ENCODE measurements at regions not wholly inside any gene's neighbourhood (a gene's known extent, or its start where the extent isn't known, plus 50 kb on each side); places are given as distances from the start of the nearest gene placed in this dataset.
"Not testable (repeated sequence)": the region's sequence is repeated elsewhere in the genome, so short reads cannot be mapped to it uniquely, and the experiment has no call there.

GRCh38 chr14:61611880-61612630 lies 83.3 kb upstream of the HIF1A start:
- H3K27ac ChIP-seq (ENCODE audit: low read depth in 2 of 2, low read length in 1 of 2) = no peak overlapping the region
- H3K27me3 ChIP-seq (ENCODE audit: control insufficient read depth in 1 of 2, insufficient read depth in 2 of 2, low read length in 2 of 2) = no peaks in the 10 kb centered on the region
- no peaks in the 10 kb centered on the region for H3K36me3 ChIP-seq (ENCODE audit: control insufficient read depth in 2 of 2, insufficient read depth in 2 of 2, low read length in 1 of 2)
- H3K9me3 ChIP-seq (ENCODE audit: control insufficient read depth in 2 of 2, insufficient read depth in 1 of 2, low read depth in 1 of 2, low read length in 1 of 2) = no peaks in the 10 kb centered on the region
- 84 to 95% methylated on average over 2 of the region's 2 CpGs for WGBS, 2 donors
- peaks cover 0 to 5% of the 10 kb centered on the region in 2 donors for H3K4me1 ChIP-seq (ENCODE audit: control insufficient read depth in 2 of 2, insufficient read depth in 2 of 2, low read length in 1 of 2)
- H3K4me3 ChIP-seq (ENCODE audit: low read depth in 1 of 2, low read length in 2 of 2) = no peak overlapping the region

- not testable (repeated sequence) for H3K36me3 ChIP-seq (ENCODE audit: control insufficient read depth in 2 of 2, insufficient read depth in 2 of 2, low read length in 1 of 2); H3K27me3 ChIP-seq (ENCODE audit: control insufficient read depth in 1 of 2, insufficient read depth in 2 of 2, low read length in 2 of 2); H3K9me3 ChIP-seq (ENCODE audit: control insufficient read depth in 2 of 2, insufficient read depth in 1 of 2, low read depth in 1 of 2, low read length in 1 of 2); H3K4me1 ChIP-seq (ENCODE audit: control insufficient read depth in 2 of 2, insufficient read depth in 2 of 2, low read length in 1 of 2); H3K4me3 ChIP-seq (ENCODE audit: low read depth in 1 of 2, low read length in 2 of 2); H3K27ac ChIP-seq (ENCODE audit: low read depth in 2 of 2, low read length in 1 of 2)
- 93 to 95% methylated on average over 4 of the region's 4 CpGs for WGBS, 2 donors
Observed at GRCh38 chr14:61613006-61613405, 82.3 kb upstream of the HIF1A start.

- Histone ChIP-seq H3K4me3 (ENCODE audit: low read depth in 1 of 2, low read length in 2 of 2) (no peak overlapping the region), H3K27me3 (ENCODE audit: control insufficient read depth in 1 of 2, insufficient read depth in 2 of 2, low read length in 2 of 2) (no peaks in the 10 kb centered on the region), H3K36me3 (ENCODE audit: control insufficient read depth in 2 of 2, insufficient read depth in 2 of 2, low read length in 1 of 2) (no peaks in the 10 kb centered on the region), H3K9me3 (ENCODE audit: control insufficient read depth in 2 of 2, insufficient read depth in 1 of 2, low read depth in 1 of 2, low read length in 1 of 2) (no peaks in the 10 kb centered on the region), H3K27ac (ENCODE audit: low read depth in 2 of 2, low read length in 1 of 2) (no peak overlapping the region), H3K4me1 (ENCODE audit: control insufficient read depth in 2 of 2, insufficient read depth in 2 of 2, low read length in 1 of 2) (peaks cover 0 to 2% of the 10 kb centered on the region in 2 donors)
- 97 to 98% methylated on average over 13 of the region's 13 CpGs for WGBS, 2 donors
Observed at GRCh38 chr14:61614693-61615092, 80.6 kb upstream of the HIF1A start.

GRCh38 chr14:61615743-61616523 lies 79.4 kb upstream of the HIF1A start:
- H3K4me1 ChIP-seq (ENCODE audit: control insufficient read depth in 2 of 2, insufficient read depth in 2 of 2, low read length in 1 of 2) = peaks cover 0 to 2% of the 10 kb centered on the region in 2 donors
- no peaks in the 10 kb centered on the region for H3K9me3 ChIP-seq (ENCODE audit: control insufficient read depth in 2 of 2, insufficient read depth in 1 of 2, low read depth in 1 of 2, low read length in 1 of 2)
- H3K36me3 ChIP-seq (ENCODE audit: control insufficient read depth in 2 of 2, insufficient read depth in 2 of 2, low read length in 1 of 2) = no peaks in the 10 kb centered on the region
- no peaks in the 10 kb centered on the region for H3K27me3 ChIP-seq (ENCODE audit: control insufficient read depth in 1 of 2, insufficient read depth in 2 of 2, low read length in 2 of 2)
- WGBS, 2 donors = 71 to 76% methylated on average over 11 of the region's 11 CpGs
- H3K4me3 ChIP-seq (ENCODE audit: low read depth in 1 of 2, low read length in 2 of 2) = no peak overlapping the region
- no peak overlapping the region for H3K27ac ChIP-seq (ENCODE audit: low read depth in 2 of 2, low read length in 1 of 2)

- 64 to 73% methylated on average over 4 of the region's 4 CpGs for WGBS, 2 donors
- Histone ChIP-seq H3K27ac (ENCODE audit: low read depth in 2 of 2, low read length in 1 of 2) (no peak overlapping the region), H3K9me3 (ENCODE audit: control insufficient read depth in 2 of 2, insufficient read depth in 1 of 2, low read depth in 1 of 2, low read length in 1 of 2) (no peaks in the 10 kb centered on the region), H3K36me3 (ENCODE audit: control insufficient read depth in 2 of 2, insufficient read depth in 2 of 2, low read length in 1 of 2) (no peaks in the 10 kb centered on the region), H3K4me3 (ENCODE audit: low read depth in 1 of 2, low read length in 2 of 2) (no peak overlapping the region), H3K4me1 (ENCODE audit: control insufficient read depth in 2 of 2, insufficient read depth in 2 of 2, low read length in 1 of 2) (peaks cover 0 to 2% of the 10 kb centered on the region in 2 donors), H3K27me3 (ENCODE audit: control insufficient read depth in 1 of 2, insufficient read depth in 2 of 2, low read length in 2 of 2) (no peaks in the 10 kb centered on the region)
Observed at GRCh38 chr14:61616524-61617185, 78.7 kb upstream of the HIF1A start.

- no peaks in the 10 kb centered on the region for H3K36me3 ChIP-seq (ENCODE audit: control insufficient read depth in 2 of 2, insufficient read depth in 2 of 2, low read length in 1 of 2)
- 80% methylated on average over 5 of the region's 5 CpGs for WGBS, 2 donors
Observed at GRCh38 chr14:61618448-61618847, 76.9 kb upstream of the HIF1A start.

GRCh38 chr14:61619494-61619893 lies 75.8 kb upstream of the HIF1A start:
- Histone ChIP-seq H3K9me3 (ENCODE audit: control insufficient read depth in 2 of 2, insufficient read depth in 1 of 2, low read depth in 1 of 2, low read length in 1 of 2) (no peaks in the 10 kb centered on the region), H3K27me3 (ENCODE audit: control insufficient read depth in 1 of 2, insufficient read depth in 2 of 2, low read length in 2 of 2) (no peaks in the 10 kb centered on the region), H3K27ac (ENCODE audit: low read depth in 2 of 2, low read length in 1 of 2) (no peak overlapping the region), H3K4me3 (ENCODE audit: low read depth in 1 of 2, low read length in 2 of 2) (no peak overlapping the region), H3K36me3 (ENCODE audit: control insufficient read depth in 2 of 2, insufficient read depth in 2 of 2, low read length in 1 of 2) (no peaks in the 10 kb centered on the region), H3K4me1 (ENCODE audit: control insufficient read depth in 2 of 2, insufficient read depth in 2 of 2, low read length in 1 of 2) (peaks cover 0 to 2% of the 10 kb centered on the region in 2 donors)
- 91% methylated on average over 4 of the region's 4 CpGs for WGBS, 2 donors

More at GRCh38 chr14:61618448-61618847, 76.9 kb upstream of the HIF1A start:
- H3K9me3 ChIP-seq (ENCODE audit: control insufficient read depth in 2 of 2, insufficient read depth in 1 of 2, low read depth in 1 of 2, low read length in 1 of 2) = no peaks in the 10 kb centered on the region
- H3K4me3 ChIP-seq (ENCODE audit: low read depth in 1 of 2, low read length in 2 of 2) = no peak overlapping the region
- H3K4me1 ChIP-seq (ENCODE audit: control insufficient read depth in 2 of 2, insufficient read depth in 2 of 2, low read length in 1 of 2) = peaks cover 0 to 2% of the 10 kb centered on the region in 2 donors
- H3K27ac ChIP-seq (ENCODE audit: low read depth in 2 of 2, low read length in 1 of 2) = no peak overlapping the region
- no peaks in the 10 kb centered on the region for H3K27me3 ChIP-seq (ENCODE audit: control insufficient read depth in 1 of 2, insufficient read depth in 2 of 2, low read length in 2 of 2)

GRCh38 chr14:61620130-61620946 lies 75.0 kb upstream of the HIF1A start:
- H3K9me3 ChIP-seq (ENCODE audit: control insufficient read depth in 2 of 2, insufficient read depth in 1 of 2, low read depth in 1 of 2, low read length in 1 of 2) = no peaks in the 10 kb centered on the region
- 64 to 69% methylated on average over 6 of the region's 6 CpGs for WGBS, 2 donors
- H3K4me3 ChIP-seq (ENCODE audit: low read depth in 1 of 2, low read length in 2 of 2) = no peak overlapping the region
- H3K27me3 ChIP-seq (ENCODE audit: control insufficient read depth in 1 of 2, insufficient read depth in 2 of 2, low read length in 2 of 2) = no peaks in the 10 kb centered on the region
- H3K27ac ChIP-seq (ENCODE audit: low read depth in 2 of 2, low read length in 1 of 2) = peak overlapping the region in 1 of 2 donors; percentile 0
- H3K36me3 ChIP-seq (ENCODE audit: control insufficient read depth in 2 of 2, insufficient read depth in 2 of 2, low read length in 1 of 2) = no peaks in the 10 kb centered on the region
- H3K4me1 ChIP-seq (ENCODE audit: control insufficient read depth in 2 of 2, insufficient read depth in 2 of 2, low read length in 1 of 2) = peaks cover 0 to 2% of the 10 kb centered on the region in 2 donors

- H3K9me3 ChIP-seq (ENCODE audit: control insufficient read depth in 2 of 2, insufficient read depth in 1 of 2, low read depth in 1 of 2, low read length in 1 of 2) = no peaks in the 10 kb centered on the region
- no peaks in the 10 kb centered on the region for H3K27me3 ChIP-seq (ENCODE audit: control insufficient read depth in 1 of 2, insufficient read depth in 2 of 2, low read length in 2 of 2)
- no peaks in the 10 kb centered on the region for H3K4me1 ChIP-seq (ENCODE audit: control insufficient read depth in 2 of 2, insufficient read depth in 2 of 2, low read length in 1 of 2)
- no peaks in the 10 kb centered on the region for H3K36me3 ChIP-seq (ENCODE audit: control insufficient read depth in 2 of 2, insufficient read depth in 2 of 2, low read length in 1 of 2)
- no peak overlapping the region for H3K4me3 ChIP-seq (ENCODE audit: low read depth in 1 of 2, low read length in 2 of 2)
- no peak overlapping the region for H3K27ac ChIP-seq (ENCODE audit: low read depth in 2 of 2, low read length in 1 of 2)
- WGBS, 2 donors = 76 to 77% methylated on average over 7 of the region's 7 CpGs
Observed at GRCh38 chr14:61621444-61621843, 73.9 kb upstream of the HIF1A start.
